MV-4-11 (cell line): ENCODE measurements at regions not wholly inside any gene's neighbourhood (a gene's known extent, or its start where the extent isn't known, plus 50 kb on each side); places are given as distances from the start of the nearest gene placed in this dataset.

ENCODE experiments used
- DNase-seq: peaks from one replicate; lab custom pipeline; 2025; lab: John Stamatoyannopoulos, UW

DNA sequence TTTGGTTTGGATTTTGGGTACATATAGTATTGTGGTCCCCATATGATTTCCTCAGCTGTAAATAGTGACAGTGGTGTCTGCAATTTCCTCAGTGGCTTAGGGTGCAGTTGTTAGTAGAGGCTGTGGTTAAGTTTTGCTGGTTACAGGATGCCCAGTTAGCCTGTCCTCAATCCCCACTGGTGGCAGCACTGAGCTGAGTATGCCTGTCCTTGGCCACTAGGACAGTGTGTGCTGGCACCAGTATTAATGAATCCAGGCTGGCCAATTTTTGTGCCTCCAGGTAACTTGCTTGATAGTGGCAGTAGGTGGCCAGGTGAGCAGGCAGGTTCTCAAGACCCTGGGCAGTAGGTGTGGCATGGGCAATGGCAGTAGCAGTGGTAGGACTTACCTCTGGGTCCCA lies 973.1 kb downstream of the TMEM182 start:
- no peak for DNase-seq

DNA sequence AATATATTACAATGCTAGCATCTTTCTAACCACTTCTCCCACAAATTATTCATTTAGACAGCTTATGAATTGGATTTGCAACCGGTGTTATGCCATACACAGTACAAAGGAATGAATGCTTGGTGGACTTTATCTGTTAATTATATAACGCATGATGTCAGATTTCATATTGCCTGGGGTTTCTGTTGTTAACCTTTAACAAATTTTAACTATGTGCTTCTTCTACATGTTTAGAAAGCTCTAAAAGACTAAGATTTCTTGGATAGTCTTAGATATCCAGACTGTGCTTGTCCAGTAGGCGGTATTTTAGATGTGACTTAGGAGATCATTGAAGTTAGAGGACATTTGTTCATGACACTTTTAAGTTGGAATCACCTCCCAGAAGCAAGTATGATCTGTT lies 976.3 kb downstream of the TMEM182 start:
- no peak for DNase-seq

DNA sequence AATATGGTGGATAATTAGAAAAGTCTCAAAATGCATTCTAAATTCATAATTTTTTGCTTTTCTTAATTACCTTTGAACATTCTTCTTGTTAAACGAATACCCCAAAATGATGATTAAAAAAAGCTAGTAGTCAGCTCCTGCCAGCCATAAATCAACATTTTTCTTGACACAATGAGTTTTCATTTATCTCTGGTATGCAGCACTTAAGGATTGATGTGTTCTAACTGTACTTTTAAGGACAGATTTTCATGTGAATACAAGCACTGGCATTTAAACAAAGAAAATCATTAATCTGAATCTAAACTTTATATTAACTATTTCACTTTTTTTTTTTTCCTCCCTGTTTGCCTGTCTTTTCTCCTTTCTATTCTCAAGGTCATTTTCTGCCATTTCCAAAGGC lies 976.8 kb downstream of the TMEM182 start:
- no peak for DNase-seq

DNA sequence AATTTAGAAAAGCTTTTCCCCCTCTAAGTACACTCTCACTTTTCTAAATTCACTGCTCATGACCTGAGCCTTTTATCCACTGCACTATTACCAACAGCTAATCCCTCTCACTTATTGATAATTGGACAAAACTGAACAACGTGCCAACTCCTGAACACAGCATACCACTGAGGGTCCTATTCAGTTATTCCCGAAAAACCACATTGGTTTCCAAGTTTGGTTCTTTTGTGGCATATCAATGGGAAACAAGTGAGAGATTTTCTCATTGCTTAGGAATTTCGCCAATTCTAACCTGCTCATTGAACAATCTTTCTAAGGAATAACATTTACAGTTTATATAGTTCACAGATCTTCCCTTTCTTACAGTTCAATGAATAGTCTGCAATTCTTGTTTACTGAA lies 977.4 kb downstream of the TMEM182 start:
- DNase-seq: no peak

DNA sequence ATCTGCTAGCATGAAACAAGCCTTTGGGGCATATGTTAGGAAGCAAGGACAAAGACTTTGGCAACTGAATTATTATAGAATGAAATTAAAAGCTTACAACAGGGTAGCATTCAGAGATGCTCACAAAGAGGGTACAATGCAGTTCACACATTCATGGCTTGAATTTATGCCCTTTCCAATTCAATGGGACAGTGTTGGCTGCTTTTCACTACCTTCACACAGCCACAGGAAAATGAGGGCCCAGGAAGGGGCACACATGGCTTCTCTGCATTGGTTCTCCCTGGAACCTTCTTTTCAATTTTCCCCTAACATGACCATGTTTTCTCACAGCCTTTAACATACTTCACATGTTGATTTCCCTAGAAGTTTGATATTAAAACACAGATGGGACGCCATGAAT lies 978.1 kb downstream of the TMEM182 start:
- no peak for DNase-seq

DNA sequence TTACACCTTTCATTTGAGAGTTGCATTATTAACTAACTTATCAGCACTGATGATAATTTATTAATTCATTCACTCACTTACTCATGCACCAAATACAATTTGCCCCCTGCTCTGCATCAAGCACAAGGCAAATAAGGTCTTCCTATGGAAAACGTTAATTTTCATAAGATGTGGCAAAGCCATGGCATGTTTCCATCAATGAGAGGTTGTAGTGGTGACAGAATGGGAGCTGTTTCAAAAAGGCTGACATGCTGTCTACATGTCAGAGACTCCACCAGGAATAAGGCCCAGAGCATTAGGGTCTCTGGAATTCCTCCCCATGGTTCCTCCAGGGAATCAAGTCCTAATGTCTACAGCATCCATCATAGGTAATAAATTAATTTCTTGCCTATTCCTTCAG lies 978.8 kb downstream of the TMEM182 start:
- no peak for DNase-seq

DNA sequence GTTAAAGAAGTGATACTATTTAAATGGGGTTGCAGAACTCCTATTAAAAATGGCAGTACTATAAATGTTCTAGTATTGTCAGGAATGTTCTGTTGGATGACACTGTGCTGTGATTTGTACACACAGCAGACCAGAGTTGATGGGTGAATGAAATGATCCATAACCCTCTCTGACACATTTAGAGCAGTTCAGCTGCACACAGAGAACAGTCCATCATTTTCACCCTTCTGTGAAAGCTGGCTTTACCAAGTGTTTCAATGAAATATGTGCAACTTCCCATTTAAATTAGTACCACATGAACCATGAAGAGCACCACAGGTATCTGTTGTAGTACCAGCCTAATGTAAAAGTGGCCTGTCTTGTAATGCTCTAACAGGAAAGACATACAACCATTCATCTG lies 981.4 kb downstream of the TMEM182 start:
- no peak for DNase-seq

DNA sequence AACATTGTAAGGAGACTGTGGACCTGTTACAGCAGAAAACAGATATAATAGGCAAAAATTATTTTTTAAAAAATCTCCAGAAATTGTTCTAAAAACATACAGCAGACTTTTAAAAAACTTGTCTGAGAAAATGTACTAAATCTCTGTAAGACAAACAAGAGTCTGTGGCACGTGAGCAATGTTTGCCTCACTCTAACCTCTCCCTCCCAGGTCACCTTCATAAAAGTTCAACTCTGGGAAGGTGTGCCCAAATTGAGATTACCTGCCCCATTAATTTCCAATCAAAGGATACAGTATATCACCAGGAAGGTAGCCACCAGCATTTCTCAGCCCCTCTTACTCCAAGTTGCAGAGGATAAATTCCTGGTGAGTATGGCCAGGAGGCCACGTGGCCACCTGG lies 992.7 kb downstream of the TMEM182 start:
- DNase-seq: no peak

DNA sequence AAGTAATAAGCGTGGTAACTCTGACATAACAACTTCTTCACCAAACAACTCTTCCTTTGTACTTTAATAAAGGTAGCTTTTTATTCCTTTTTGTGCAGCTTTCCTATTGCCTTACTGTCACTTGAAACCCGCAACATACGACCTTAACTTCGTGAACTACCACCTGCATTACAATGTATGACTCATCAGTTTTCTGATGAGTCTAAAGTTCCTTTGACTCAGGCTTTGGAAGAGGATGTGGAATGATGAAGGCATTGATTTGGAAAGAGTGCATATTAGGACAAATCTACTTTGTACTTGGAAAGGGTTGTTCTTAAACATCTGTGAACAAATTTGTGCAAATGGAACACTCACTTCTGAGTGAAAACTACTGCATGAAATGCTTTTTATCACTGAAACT lies 1012.1 kb downstream of the TMEM182 start:
- no peak for DNase-seq

DNA sequence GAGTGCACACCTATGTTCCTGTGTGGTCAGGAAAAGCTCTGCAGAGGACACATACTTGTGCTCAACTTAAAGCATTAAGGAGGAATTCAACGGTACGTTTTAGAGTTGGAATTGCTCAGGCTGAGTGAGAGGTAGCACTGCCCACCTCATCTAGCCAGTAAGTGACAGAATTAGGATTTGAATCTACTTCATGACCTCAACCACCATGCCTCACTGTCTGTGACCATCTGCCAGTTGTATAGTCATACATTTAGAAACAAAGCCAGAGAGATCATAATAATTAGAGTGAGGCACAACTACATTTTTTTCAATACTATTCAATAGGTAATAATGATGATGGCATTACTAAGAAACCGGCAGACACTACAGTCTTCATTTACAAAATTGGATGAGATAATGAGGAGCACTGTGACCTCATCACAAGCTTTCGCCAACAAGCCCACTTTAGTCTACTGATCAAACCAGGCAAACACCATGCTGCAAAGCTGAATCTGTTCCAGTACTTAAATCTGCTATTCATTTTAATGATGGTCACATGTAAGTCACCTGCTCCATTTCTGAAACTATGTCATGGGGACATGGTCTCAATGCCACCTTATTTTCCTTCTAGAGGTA lies 1018.4 kb downstream of the TMEM182 start:
- DNase-seq: no peak

DNA sequence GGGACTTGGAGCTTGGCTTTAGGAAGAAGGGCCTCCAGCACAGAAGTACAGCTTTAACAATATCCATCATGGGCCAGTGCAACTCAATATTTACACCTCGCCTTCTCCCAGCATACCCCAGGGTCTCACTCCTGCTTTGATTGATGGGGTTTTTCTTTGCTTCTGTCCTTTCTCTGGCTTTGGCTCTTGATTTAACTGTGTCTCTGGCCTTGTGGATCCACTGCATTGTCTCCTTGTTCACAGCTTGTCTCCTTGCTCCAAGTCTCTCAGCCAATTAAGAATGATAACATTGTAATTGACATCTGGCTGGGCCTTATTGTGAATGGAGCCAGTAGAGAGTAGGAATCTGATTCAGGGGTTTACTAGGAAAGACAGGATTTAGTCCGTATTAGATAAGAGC lies 1019.5 kb downstream of the TMEM182 start:
- no peak for DNase-seq

DNA sequence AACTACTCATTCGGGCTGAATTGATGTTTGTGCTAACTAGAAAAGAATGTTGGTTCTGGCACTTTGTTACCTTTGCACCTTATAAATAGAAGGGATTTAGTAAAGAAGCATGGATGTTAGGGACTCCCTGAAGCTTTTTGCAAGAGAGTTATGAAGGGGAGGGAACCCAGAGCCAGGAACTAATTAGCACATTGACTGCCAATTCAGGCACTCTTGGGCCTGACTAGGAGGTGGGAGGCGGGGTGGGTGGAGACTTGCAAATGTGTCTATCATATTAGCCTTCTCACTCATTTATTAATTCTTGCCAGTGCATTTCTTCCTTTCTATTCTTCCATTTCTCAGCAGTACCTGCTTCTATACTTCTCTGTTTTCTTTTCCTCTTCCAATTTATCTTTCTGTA lies 1022.4 kb downstream of the TMEM182 start:
- no peak for DNase-seq

DNA sequence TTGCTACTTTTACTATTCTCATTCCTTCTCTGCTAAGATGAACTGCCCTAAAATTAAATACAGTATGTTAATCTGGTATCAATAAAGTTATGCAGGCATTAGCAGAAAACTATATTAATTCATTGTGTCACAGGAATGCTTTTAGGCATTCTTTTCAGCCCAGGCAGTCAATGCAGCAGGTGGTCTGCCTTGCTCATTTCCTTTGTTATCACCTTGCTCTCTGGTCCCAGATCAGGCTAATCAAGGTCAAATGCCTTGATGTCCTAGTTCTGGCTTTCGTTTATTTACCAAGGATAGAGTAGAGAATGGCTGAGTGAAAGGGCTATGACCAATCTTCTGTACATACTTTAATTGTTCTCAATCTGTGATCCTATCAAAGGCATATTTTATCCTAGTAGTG lies 1023.6 kb downstream of the TMEM182 start:
- no peak for DNase-seq

DNA sequence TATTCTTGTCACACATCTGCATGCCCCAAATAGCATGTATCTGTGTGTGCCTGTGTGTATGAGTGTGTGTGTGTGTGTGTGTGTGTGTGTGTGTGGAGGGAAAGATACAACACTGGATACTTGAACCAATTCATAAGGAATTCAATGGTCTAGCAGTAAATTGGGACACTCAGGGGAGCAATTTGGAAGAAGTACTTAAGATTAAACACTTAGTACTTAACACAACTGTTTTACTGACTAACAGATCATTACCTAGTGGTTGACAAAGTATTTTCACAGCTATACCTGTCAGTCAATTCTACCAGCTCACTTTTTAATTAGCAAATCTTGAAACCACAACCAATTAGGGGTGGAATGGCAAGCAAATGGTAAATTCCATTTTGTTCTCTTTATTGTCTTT lies 1024.1 kb downstream of the TMEM182 start:
- no peak for DNase-seq

DNA sequence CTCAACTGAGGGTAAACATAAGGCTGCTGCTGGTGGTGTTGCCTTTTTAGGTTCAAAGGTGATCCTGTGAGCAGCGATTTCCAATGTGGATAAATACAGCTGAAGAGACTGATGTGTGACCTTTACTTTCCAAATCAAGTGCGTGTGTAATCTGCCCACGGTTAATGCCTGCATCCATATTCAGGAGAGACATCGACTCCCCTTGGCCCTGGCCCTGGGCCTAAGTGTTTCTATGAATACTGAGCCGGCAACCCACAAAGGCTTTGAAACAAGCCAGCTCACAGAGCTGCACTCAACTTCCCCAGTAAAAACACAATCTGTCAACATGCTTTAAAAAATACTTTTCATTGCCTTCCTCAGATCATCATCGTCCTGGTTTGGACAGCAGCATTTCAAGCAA lies 1026.6 kb downstream of the TMEM182 start:
- no peak for DNase-seq

DNA sequence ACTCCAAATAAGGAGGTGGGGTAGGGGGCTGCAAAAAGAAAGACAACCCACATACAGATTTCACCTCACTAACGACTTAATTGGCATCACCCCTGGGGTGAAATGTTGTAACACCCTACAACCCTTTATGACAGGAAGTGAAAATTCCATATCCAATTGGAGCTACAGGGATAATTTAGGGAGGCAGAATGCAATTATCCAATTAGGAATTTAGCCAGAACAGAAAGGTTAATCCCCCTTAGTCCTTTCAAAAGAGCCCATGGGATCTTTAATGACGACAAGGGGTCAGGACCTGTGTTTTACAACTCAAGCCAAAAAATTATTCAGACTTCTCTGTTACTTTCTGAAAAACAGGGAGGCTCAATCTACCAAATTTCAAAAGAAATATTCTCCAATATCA lies 1027.1 kb downstream of the TMEM182 start:
- no peak for DNase-seq

DNA sequence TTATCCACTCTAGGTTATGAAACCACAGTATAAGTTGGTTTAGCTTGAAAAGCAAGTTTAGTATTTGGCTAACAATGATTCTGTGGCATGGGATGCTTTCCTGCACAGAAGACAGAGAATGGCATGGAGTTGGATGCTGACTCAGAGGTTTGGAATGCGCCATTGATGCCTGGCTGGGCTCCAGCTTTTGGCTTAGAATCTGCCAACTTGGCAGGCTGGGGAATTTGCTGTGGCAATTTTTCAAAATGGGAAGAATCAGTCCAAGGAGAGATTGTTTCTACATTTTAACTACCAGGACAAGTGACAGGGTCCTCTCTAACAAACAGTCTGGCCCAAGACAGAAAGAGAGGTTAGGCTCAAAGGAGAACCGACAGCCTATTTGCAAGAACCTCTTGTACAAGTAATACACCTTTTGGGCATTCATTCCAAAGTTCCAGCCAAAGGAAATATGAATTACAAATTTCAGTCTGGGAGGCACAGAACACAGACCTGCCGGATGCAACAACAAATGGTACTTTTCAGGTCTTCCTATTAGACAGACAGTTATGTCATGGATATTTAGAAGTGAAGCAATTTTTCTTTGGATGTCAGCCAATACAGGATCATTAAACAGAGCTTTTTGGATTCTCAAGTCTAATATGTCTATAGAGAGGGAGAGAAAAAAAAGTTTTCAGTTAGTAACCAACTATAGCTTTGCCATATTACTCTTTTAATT lies 1027.7 kb downstream of the TMEM182 start:
- no peak for DNase-seq

DNA sequence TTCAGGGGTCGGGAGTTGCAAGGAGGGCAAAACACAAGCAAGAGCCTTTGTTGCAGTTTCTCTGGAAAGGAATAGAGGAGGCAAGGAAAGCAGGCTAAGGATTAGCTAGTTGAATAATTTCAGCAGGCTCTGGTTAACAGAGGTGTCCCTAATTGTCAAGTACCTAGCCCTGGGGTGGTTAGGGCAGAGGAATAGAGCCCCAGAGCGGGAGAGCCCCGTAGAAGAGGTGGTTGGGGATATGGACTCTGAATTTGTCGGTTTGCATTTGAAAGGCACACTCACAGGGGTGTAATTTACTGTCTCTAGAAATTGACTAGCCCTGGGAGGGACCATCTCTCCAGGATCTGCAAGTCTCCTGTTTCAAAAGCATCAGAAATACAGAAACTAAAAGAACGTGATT lies 1030.2 kb downstream of the TMEM182 start:
- DNase-seq: no peak

DNA sequence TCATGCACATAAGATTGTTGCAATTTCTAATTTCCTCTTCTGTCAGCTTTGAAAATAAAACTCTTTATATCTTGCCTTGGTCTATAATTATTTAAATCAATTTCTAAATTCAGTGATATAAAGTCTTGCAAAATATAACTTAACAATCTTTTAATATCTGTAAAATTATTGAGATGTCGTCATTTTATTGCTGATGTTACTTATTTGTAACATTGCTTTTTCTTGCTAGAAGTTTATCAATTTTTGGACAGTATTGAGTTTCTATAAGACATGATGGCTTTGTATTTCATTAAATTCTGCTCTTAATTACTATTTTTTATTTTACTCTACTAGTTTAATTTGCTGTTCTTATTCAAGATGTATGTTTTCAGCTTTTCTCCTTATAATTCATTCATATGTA lies 1036.5 kb downstream of the TMEM182 start:
- no peak for DNase-seq

DNA sequence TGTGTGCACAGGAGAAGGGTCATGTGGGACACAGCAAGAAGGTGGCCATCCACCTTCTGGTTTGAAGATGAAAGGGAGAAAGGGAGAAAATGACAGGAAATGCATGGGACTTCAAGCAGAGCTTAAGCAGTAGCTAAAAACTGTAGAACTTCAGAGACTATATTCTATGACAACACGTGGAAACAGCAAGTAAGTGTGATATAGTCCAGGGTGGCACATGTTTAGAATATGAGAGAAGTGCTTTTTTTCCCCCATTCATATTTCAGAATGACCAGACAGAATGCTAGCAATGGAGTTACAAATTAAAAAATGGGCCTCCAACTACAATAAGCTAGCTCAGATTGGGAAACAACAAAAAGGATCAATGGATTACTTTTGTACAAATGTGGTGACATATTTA lies 1042.2 kb downstream of the TMEM182 start:
- no peak for DNase-seq

DNA sequence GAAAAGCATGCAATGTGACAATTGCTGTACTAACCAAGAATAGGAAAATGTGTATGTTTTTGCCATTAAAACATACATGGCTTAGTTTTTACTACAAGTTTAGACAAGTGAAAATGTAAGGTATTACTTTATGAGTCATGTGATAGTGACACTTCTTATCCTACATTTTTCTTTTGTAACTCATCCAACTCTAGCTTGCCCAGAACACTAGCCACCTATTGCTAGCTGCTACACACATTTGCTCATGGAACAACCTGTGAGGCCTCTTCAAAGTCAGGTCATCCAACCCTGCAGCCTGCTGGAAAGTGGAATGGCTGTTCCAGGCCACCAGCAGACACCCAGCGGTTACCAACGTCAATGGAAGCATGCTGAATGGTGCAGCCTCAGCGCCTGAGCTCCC lies 1043.9 kb downstream of the TMEM182 start:
- DNase-seq: no peak

DNA sequence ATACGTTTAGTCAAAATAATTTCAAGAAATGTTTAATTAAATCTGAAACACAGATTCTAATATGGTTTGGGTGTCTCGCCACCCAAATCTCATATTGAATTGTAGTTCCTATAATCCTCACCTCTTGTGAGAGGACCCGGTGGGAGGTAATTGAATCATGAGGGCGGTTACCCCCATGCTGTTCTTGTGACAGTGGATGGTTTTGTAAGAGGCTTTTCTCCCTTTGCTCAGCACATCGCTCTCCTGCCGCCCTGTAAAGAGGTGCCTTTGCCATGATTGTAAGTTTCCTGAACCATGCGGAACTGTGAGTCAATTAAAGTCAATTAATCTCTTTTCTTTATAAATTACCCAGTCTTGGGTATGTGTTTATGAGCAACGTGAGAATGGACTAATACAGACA lies 1045.1 kb upstream of the POU3F3 start:
- DNase-seq: no peak

DNA sequence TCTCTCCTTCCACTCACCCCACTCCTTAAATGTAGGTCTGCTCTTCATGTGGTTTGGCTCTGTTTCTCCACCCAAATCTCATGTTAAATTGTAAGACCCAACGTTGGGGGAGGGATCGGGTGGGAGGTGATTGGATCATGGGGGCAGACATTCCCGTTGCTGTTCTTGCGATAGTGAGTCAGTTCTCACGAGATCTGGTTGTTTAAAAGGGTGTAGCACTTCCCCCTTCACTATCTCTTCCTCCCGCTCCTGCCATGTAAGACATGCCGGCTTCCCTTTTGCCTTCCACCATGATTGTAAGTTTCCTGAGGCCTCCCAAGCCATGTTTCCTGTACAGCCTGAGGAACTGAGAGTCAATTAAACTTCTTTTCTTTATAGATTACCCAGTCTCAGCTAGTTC lies 1044.5 kb upstream of the POU3F3 start:
- DNase-seq: no peak

DNA sequence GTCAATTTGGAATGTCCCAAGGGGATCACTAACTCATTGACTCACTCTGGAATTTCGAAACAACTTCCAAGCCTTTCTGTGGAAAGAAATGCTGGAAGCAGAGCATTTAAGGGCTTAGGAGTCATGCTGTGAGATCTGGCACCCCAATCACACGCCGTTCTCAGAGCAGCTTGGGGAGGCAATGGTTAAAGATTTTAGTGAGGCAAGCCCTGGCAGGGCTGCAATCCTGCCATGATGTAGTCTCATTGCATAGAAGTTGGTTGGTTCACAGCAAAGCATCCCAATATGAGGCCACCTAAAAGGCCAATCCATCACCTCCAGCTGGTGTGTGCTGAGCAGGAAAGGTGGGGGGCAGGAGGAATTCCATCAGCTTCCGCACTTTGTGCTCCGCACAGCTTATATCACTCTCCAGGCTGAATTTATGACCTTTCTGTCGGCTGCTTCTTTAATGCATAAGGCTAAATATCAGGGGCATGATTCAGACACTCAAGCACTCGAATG lies 1043.9 kb upstream of the POU3F3 start:
- no peak for DNase-seq
